GM08714 (cell line): ENCODE measurements at regions not wholly inside any gene's neighbourhood (a gene's known extent, or its start where the extent isn't known, plus 50 kb on each side); places are given as distances from the start of the nearest gene placed in this dataset.

Experiments
- H3K4me3 ChIP-seq: fragments of 200-500 bp; sonication (Bioruptor generic); 2 replicates; pipeline ENCODE4 v1.5.1; 2014; ENCODE audit warnings: mild to moderate bottlenecking, low read length, inconsistent platforms
- ZNF274 ChIP-seq: IDR thresholded peaks from 2 replicates; pipeline ENCODE4 v1.6.1; 2012; ENCODE audit warnings: mild to moderate bottlenecking, low read depth, low read length

DNA sequence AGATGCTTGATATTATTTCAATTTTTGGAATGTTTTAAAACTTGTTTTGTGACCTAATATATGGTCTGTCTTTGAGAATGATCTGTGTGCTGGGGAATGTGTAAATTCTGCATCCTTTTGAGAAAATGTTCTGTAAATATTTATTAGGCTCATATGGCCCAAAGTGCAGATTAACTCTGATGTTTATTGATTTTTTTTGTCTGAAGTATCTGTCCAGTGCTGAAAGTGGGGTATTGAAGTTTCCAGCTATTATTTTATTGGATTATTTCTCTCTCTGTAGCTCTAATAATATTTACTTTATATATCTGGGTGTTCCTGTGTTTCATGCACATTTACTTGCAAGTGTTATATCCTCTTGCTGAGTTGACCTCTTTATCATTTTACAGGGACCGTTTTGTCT is 1397.2 kb downstream of the PLA2G4A start:
- no peak overlapping the region for H3K4me3 ChIP-seq
- TF ChIP-seq ZNF274, result no peak

DNA sequence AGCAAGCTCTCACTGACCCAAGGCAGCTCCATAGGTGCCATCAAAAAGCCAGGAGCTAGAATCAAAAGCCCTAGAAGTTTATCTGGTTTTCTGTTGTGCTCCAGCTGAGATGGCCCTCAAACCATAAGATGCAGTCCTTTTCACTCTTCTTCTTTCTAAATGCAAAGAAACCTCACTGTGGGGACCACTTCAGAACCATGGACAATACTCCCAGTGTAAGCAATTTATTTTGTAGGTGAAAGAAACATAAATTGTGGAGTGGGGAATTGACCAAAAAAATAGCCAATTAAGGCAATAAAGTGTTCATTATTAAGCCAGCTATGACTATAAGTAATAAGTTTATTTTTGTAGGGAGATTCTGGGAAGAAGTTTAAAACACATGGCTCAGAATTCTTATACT is 1399.9 kb downstream of the PLA2G4A start:
- H3K4me3 ChIP-seq, result no peak overlapping the region
- TF ChIP-seq ZNF274, result no peak

DNA sequence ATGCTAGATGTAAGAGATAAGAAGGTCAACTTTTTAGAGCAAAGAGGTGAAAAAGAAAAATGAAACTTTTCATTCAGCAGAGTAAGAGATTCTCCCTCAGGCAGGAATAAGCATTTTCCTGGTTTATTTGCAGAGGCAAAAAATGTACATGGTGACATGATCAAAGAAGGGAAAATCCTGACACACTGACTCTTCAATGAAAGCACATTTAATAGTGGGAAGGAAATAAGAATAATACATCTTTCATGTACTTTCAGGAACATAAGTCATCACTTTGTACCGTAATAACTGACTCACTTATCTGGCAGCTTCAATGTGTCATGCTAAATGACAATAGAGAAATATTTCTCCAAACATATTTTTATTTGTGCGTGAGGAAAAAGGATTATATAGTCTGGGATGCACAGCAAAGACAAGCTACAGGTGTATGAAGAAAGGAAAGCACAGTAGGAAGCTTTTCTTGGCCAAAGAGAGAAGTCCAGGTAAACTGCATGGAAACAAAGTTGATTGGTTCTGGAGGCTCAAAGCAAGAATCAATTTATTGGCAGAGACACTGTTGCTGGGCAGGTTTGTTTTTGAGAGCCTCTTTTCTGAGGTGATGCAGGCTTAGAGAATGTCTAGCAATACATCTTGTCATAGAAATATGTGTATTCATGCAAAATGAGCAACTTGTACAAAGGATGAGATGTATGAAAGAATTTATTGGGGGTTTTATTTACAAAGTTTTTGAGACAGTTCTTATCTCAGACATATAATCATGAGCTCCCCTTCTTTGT is 1409.0 kb downstream of the PLA2G4A start:
- no peak for TF ChIP-seq ZNF274
- no peak overlapping the region for H3K4me3 ChIP-seq

- no peak for TF ChIP-seq ZNF274
- H3K4me3 ChIP-seq, result no peak overlapping the region
Measured at GRCh38 chr1:188240772-188241406, 1412.1 kb downstream of the PLA2G4A start.

DNA sequence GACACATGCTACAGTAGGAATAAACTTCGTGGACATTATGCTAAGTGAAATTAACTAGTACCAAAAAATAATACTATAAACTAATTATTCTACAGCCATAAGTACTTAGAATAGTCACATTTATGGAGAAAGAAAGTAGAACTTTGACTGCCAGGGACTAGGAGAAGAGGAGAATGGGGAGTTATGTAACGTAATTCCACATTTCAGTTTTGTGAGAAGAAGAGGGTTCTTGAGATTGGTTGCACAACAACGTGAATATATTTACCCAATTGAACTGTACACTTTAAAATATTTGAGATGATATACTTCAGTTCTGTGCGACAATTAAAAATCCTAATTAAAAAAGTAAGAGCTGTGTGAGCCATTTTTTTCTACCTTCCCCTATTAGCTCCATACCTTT is 1412.9 kb downstream of the PLA2G4A start:
- no peak for TF ChIP-seq ZNF274
- no peak overlapping the region for H3K4me3 ChIP-seq

DNA sequence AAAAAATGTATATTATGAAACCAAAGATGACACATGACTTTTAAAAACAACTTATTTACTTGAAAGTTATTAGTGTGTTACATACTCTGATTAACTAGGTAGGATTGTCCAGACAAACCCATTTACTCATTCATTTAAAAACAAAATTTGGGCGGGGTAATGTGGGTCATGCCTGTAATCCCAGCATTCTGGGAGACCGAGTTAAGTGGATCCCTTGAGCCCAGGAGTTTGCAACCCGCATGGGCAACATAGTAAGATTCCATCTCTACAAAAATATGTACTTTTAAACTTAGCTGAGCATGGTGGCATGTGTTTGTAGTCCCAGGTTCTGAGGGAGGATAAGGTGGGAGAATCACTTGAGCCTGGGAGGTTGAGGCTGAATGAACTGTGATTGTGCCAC is 1414.7 kb downstream of the PLA2G4A start:
- TF ChIP-seq ZNF274, result no peak
- no peak overlapping the region for H3K4me3 ChIP-seq

GRCh38 chr1:188244681-188245080 is 1415.9 kb downstream of the PLA2G4A start:
- TF ChIP-seq ZNF274, result no peak
- no peak overlapping the region for H3K4me3 ChIP-seq

DNA sequence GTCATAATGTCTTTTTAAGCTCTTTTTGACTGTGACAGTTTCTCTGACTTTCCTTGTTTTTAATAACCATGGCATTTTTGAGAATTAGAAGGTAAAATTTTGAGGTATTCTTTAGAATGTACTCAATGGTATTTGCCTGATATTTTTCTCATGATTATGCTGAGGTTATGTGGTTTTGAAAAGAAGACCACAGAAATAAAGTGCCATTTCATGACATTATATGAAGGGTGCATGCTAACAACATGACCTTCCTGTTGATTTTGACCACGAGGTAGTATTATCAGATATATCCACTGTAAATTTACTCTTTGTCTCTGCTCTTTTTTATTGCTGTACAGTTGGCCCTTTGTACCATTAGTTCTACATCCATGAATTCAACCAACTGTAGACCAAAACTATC is 1418.5 kb downstream of the PLA2G4A start:
- no peak overlapping the region for H3K4me3 ChIP-seq
- no peak for TF ChIP-seq ZNF274

DNA sequence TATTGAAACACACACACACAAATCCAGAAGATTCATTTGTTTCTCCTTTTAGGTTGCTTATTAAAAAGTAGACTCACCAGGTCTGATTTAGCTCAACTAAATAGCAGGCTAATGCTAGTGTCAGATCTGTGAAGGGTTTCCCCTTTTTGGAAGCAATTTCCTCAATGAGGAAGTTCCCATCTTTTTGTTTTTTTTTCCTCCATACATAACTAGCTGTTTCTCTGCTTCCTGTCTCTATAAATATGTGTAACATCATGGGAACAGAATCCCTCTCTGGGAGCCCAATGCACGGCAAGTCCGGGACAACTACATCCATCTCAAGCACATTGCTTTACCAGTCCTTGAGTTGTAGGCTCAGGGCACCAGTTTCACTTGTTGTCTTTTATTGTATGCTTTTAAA is 1421.1 kb downstream of the PLA2G4A start:
- no peak for TF ChIP-seq ZNF274
- H3K4me3 ChIP-seq, result no peak overlapping the region

GRCh38 chr1:188251036-188251435 is 1422.3 kb downstream of the PLA2G4A start:
- no peak overlapping the region for H3K4me3 ChIP-seq
- no peak for TF ChIP-seq ZNF274

GRCh38 chr1:188261849-188262248 is 1433.1 kb downstream of the PLA2G4A start:
- TF ChIP-seq ZNF274, result no peak
- H3K4me3 ChIP-seq, result no peak overlapping the region

GRCh38 chr1:188269956-188270355 is 1441.2 kb downstream of the PLA2G4A start:
- no peak for TF ChIP-seq ZNF274
- H3K4me3 ChIP-seq, result no peak overlapping the region

DNA sequence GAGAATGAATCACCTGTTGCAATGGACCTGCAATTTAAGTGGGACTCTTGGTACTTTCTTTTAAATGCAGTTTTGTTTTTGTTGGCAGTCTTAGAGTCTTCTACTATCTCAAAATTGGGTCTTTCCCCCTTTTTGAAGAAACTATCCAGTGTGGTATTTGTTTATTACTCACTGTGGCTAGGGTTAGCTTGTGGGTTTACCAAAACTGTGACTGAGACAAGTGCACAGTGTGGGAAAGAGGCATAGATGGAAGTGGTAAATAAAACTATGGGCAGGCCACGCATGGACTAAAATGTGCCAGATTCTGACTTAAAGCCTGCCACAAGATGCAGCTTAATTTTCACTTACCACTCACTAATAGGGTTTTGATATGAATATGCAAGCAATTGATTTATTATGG is 1441.7 kb downstream of the PLA2G4A start:
- H3K4me3 ChIP-seq, result no peak overlapping the region
- TF ChIP-seq ZNF274, result no peak

GRCh38 chr1:188277771-188278170 is 1449.0 kb downstream of the PLA2G4A start:
- no peak overlapping the region for H3K4me3 ChIP-seq
- no peak for TF ChIP-seq ZNF274

GRCh38 chr1:188281921-188282320 is 1453.2 kb downstream of the PLA2G4A start:
- TF ChIP-seq ZNF274, result no peak

More at GRCh38 chr1:188281921-188282320, 1453.2 kb downstream of the PLA2G4A start:
- H3K4me3 ChIP-seq, result no peak overlapping the region
